HG02885 (cell line): ENCODE measurements at regions not wholly inside any gene's neighbourhood (a gene's known extent, or its start where the extent isn't known, plus 50 kb on each side); places are given as distances from the start of the nearest gene placed in this dataset.
"Not testable (repeated sequence)": the region's sequence is repeated elsewhere in the genome, so short reads cannot be mapped to it uniquely, and the experiment has no call there.

Source experiments
- ATAC-seq: cut with Tn5 transposase; IDR thresholded peaks from one replicate; pipeline ENCODE4 v1.9.1; 2021; ENCODE audit warnings: mild to moderate bottlenecking; ENCODE audit not compliant: unreplicated experiment, poor library complexity

DNA sequence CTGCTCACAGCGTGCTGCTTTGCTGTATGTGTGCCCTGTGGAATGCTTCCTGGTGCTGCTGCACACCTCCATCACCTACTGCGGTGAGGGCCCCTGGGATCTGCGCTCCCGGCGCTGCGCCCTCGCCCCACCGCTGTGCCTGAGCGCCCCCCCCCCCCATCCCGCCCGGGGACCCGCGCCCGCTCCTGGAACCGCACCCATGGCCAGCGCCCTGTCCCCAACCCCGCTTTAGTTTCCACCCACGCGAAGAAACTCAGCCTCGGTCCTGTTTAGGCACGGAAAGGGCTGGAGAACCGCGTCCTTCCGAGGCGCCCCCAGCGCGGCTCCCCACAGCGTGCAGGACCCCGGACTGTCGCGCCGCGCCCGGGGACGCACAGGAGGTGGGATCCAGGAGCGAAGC is 265.5 kb downstream of the POTEB3 start:
- not testable (repeated sequence) for ATAC-seq

- ATAC-seq = not testable (repeated sequence)
Measured at GRCh38 chr15:21151203-21151966, 285.3 kb upstream of the POTEB2 start.

DNA sequence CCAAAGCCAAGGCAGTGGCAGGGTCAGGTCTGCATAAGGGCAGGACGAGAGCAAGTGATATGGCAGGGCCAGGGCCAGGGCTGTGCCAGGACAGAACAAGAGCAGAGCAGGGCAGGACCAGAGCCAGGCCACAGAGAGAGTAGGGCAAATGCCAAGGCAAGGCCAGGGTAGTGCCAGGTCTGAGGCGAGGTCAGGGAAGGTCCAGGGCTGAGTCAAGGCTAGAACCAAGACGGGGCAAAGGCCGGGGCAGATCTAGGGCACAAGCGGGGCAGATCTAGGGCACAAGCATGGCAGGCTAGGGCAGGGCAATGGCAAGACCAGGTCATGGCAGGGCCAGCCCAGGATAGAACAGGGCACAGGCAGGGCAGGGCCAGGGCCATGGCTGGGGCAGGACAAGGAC is 282.0 kb upstream of the POTEB2 start:
- ATAC-seq = not testable (repeated sequence)

GRCh38 chr15:21133893-21134292 is 267.8 kb upstream of the POTEB2 start:
- ATAC-seq = not testable (repeated sequence)

- ATAC-seq = not testable (repeated sequence)
Measured at GRCh38 chr15:21112271-21113053, 246.3 kb upstream of the POTEB2 start.

GRCh38 chr15:21111861-21112260 is 245.7 kb upstream of the POTEB2 start:
- ATAC-seq = not testable (repeated sequence)

DNA sequence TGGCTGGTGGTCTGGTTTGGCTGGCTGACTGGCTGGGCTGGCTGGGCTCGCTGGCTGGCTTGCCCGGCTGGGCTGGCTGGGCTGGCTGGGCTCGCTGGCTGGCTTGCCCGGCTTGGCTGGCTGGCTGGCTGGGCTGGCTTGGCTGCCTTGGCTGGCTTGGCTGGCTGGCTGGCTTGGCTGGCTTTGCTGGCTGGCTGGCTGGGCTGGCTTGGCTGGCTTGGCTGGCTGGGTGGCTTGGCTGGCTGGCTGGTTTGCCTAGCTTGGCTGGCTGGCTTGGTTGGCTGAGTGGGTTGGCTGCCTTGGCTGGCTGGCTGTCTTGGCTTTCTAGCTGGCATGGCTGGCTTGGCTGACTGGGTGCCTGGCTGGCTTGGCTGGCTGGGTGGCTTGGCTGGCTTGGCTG is 245.1 kb upstream of the POTEB2 start:
- ATAC-seq = not testable (repeated sequence)

DNA sequence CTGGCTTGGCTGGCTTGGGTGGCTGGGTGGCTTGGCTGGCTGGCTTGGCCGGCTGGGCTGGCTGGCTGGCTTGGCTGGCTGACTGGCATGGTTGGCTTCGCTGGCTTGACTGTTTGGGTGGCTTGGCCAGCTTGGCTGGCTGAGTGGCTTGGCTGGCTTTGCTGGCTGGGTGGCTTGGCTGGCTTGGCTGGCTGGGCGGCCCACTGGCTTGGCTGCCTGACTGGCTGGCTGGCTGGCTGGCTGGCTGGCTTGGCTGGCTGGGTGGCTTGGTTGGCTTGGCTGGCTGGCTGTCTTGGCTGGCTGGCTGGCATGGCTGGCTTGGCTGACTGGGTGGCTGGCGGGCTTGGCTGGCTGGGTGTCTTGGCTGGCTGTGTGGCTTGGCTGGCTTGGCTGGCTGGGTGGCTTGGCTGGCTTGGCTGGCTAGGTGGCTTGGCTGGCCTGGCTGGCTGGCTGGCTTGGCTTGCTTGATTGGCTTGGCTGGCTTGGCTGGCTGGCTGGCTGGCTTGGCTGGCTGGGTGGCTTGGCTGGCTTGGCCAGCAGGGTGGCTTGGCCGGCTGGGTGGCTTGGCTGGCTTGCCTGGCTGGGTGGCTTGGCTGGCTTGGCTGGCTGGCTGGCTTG is 244.2 kb upstream of the POTEB2 start:
- ATAC-seq = not testable (repeated sequence)

DNA sequence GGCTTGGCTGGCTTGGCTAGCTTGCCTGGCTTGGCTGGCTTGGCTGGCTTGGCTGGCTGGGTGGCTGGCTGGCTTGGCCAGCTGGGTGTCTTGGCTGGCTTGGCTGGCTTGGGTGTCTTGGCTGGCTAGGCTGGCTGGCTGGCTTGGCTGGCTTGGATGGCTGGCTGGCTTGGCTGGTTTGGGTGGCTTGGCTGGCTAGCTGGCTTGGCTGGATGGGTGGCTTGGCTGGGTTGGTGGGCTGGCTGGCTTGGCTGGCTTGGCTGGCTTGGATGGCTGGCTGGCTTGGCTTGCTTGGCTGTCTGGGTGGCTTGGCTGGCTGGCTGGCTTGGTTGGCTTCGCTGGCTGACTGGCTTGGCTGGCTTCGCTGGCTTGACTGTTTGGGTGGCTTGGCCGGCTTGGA is 242.3 kb upstream of the POTEB2 start:
- ATAC-seq = not testable (repeated sequence)

DNA sequence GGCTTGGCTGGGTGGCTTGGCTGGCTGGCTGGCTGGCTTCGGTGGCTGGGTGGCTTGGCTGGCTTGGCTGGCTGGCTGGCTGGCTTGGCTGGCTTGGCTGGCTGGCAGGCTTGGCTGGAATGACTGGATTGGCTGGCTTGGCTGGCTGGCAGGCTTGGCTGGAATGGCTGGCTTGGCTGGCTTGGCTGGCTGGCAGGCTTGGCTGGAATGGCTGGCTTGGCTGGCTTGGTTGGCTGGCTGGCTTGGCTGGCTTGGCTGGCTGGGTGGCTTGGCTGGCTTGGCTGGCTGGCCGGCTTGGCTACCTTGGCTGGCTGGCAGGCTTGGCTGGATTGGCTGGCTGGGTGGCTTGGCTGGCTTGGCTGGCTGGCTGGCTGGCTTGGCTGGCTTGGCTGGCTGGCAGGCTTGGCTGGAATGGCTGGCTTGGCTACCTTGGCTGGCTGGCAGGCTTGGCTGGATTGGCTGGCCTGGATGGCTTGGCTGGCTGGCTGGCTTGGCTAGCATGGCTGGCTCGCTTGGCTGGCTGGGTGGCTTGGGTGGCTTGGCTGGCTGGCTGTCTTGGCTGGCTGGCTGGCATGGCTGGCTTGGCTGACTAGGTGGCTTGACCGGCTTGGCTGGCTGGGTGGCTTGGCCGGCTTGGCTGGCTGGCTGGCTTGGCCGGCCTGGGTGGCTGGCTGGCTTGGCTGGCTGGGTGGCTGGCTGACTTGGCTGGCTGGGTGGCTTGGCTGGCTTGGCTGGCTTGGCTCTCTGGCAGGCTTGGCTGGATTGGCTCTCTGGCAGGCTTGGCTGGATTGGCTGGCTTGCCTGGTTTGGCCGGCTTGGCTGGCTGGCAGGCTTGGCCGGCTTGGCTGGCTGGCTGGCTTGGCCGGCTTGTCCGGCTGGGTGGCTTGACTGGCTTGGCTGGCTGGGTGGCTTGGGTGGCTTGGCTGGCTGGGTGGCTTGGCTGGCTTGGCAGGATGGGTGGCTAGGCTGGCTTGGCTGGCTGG is 241.6 kb upstream of the POTEB2 start:
- ATAC-seq = not testable (repeated sequence)

- not testable (repeated sequence) for ATAC-seq
Measured at GRCh38 chr15:21096599-21096998, 230.5 kb upstream of the POTEB2 start.

DNA sequence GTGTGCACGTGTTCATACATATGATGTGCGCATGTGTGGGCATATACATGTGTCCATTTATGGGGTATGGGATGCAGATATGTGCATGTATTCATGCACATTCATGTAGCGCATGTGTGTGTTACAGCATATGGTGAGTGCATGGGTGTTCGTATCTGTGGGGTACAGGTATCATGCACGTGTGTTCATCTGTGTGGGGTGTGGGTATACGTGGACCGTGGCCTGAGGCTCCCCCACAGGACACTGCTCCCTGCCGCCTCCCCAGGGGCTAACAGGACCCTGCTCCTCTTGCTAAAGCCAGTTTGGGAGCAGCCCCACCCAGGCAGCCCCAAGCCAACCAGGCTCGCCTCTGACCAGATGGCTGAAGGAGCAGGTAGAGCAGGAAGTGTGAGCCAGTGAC is 213.4 kb upstream of the POTEB2 start:
- not testable (repeated sequence) for ATAC-seq

DNA sequence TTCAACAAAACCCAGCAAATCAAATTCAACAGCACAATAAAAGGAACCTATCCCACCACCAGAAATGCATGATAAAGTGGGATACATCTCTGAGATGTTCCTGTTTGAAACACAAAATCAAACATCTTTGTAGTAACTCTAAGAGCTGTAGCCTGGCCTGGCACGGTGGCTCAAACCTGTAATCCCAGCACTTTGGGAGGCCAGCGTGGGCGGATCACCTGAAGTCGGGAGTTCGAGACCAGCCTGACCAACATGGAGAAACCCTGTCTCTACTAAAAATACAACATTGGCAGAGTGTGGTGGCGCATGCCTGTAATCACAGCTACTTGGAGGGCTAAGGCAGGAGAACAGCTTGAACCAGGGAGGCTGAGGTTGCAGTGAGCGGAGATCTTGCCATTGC is 202.8 kb upstream of the POTEB2 start:
- ATAC-seq = not testable (repeated sequence)

DNA sequence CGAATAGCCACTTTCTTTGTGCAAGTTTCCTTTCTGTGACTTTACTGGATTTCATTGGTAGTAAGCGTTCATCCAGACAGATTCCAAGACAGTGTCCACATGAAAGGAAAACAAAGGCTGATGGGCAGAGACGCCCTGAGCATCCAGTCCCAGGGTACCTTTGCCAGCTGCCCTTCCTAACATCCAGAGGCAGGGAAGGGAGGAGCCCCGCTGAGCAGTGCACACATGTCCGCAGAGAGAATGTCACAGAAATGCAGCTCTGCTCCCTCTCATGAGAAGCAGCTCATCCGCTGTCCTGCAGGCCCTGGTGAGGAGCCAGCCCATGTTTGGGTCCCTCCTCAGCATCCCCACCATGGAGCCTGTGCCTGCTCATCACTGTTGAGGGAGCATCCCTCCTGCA is 197.4 kb upstream of the POTEB2 start:
- not testable (repeated sequence) for ATAC-seq

GRCh38 chr15:21062619-21063163 is 196.6 kb upstream of the POTEB2 start:
- ATAC-seq = not testable (repeated sequence)

DNA sequence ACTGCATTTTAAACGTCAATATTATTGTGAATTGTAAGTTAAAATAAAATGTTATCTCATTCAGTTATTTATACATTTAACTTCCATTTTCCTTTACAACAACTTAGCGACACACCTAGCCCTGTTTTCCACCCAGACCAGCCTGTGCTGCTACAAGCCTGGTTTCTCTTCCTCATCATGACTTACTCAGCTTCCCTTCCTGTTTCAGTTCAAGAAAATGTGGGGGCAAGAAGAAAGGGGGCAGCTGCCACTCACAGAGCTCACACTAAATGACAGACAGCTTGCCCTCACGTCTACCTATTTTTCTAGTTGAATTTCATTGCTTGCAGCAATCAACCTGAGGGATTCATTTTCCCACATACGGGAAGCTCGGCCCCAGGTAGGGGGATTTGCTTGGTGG is 185.8 kb upstream of the POTEB2 start:
- ATAC-seq = not testable (repeated sequence)

DNA sequence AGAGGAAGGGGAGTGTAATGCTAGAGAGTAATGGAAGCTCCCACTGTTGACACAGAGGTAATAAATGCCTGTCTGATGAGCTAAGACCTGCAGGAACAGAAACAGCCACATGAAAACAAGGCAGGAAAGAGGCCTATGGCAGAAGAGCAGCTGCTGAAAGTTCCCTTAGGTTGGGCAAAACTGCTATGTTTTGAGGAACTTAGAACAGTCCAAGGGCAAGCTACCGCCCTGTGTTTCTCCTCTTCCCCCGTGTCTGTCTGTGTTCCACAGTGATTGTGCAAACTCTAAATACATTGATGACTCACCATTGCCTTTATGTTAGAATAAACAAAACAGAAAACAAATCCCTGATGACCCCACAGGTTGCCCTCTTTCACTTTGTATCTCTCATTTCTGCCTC is 165.6 kb upstream of the POTEB2 start:
- ATAC-seq = not testable (repeated sequence)

- ATAC-seq = not testable (repeated sequence)
Measured at GRCh38 chr15:21029001-21029400, 162.9 kb upstream of the POTEB2 start.

- not testable (repeated sequence) for ATAC-seq
Measured at GRCh38 chr15:21027942-21028341, 161.8 kb upstream of the POTEB2 start.
